Amniotic epithelial cell (primary cell): ENCODE measurements at regions not wholly inside any gene's neighbourhood (a gene's known extent, or its start where the extent isn't known, plus 50 kb on each side); places are given as distances from the start of the nearest gene placed in this dataset.
A peak's percentile ranks its signal among the peaks of the same experiment; 100 is the strongest.

Experiments
- DNase-seq: peaks from one replicate; pipeline ENCODE4 v3.0.0-alpha.2; 2010; ENCODE audit warnings: low read depth

GRCh38 chr5:73339051-73339575, 109.5 kb downstream of the FOXD1 start:
- DNase-seq = no peak

- DNase-seq = peak; percentile 16
Measured at GRCh38 chr5:73338256-73339050, 110.1 kb downstream of the FOXD1 start.

- DNase-seq = no peak
Measured at GRCh38 chr5:73337586-73338255, 110.9 kb downstream of the FOXD1 start.

GRCh38 chr5:73336366-73336765, 112.2 kb downstream of the FOXD1 start:
- DNase-seq = no peak

GRCh38 chr5:73333944-73334703, 114.5 kb downstream of the FOXD1 start:
- no peak for DNase-seq

- no peak for DNase-seq
Measured at GRCh38 chr5:73330613-73331012, 118.0 kb downstream of the FOXD1 start.

GRCh38 chr5:73328640-73329039, 119.9 kb downstream of the FOXD1 start:
- no peak for DNase-seq

GRCh38 chr5:73327908-73328455, 120.6 kb downstream of the FOXD1 start:
- DNase-seq = no peak

GRCh38 chr5:73325546-73325945, 123.0 kb downstream of the FOXD1 start:
- DNase-seq = no peak

GRCh38 chr5:73323466-73323865, 125.1 kb downstream of the FOXD1 start:
- peak; percentile 42 for DNase-seq

GRCh38 chr5:73322437-73323076, 126.0 kb downstream of the FOXD1 start:
- no peak for DNase-seq

- DNase-seq = peak; percentile 96
Measured at GRCh38 chr5:73321757-73322436, 126.7 kb downstream of the FOXD1 start.

- DNase-seq = no peak
Measured at GRCh38 chr5:73319036-73319435, 129.5 kb downstream of the FOXD1 start.

GRCh38 chr5:73318308-73318719, 130.3 kb downstream of the FOXD1 start:
- DNase-seq = peak; percentile 85

GRCh38 chr5:73317523-73317922, 131.1 kb downstream of the FOXD1 start:
- no peak for DNase-seq

GRCh38 chr5:73314395-73315257, 134.0 kb downstream of the FOXD1 start:
- DNase-seq = no peak

GRCh38 chr5:73312872-73313510, 135.6 kb downstream of the FOXD1 start:
- DNase-seq = peak; percentile 27

- DNase-seq = peak; percentile 99
Measured at GRCh38 chr5:73312146-73312871, 136.3 kb downstream of the FOXD1 start.
